K562 (cell line): ENCODE measurements at regions not wholly inside any gene's neighbourhood (a gene's known extent, or its start where the extent isn't known, plus 50 kb on each side); places are given as distances from the start of the nearest gene placed in this dataset.

Experiments used
- ATAC-seq: fragments of 200-7000 bp; cut with Tn5 transposase; 3 replicates; pipeline ENCODE4 v1.9.1; 2020; ENCODE audit warnings: moderate library complexity
- BruUV-seq: library from RNA; stranded (reverse); fragments of 400-500 nt; replicated peaks from 2 replicates; lab custom pipeline; 2021; lab: Mats Ljungman, UMichigan
- CTCF ChIA-PET: fragments of 300-600 bp; formaldehyde crosslinking; extraction: SDS; loops from one replicate; lab custom pipeline; 2021; ENCODE audit warnings: low intra/inter-chr PET ratio; lab: Yijun Ruan, JAX
- POLR2A ChIA-PET: fragments of 300-600, 350-650 bp; sonication (Branson Sonifier 250); formaldehyde crosslinking; extraction: SDS; loops from one replicate; lab custom pipeline; 2021; ENCODE audit warnings: antibody characterized with exemption, inconsistent platforms; lab: Yijun Ruan, JAX
- DNase-seq, 4 experiments: peaks; one replicate each; pipeline versions ENCODE4 v3.0.0 to v3.0.0-alpha.2; 2011 to 2018; ENCODE audit warnings: low spot score in 3 of 4, mixed read lengths in 3 of 4; ENCODE audit errors: extremely low read depth in 1 of 4
- FAIRE-seq: peaks from 2 replicates; lab custom pipeline; 2011; peaks lifted over from hg19 to GRCh38; lab: Jason Lieb, UNC
- H2AFZ ChIP-seq: 2 replicates; pipeline ENCODE4 v1.6.0; 2011; ENCODE audit warnings: low read depth, low read length, control low read depth, inconsistent platforms
- H3K27ac ChIP-seq: fragments of 200-600 bp; 3 replicates; pipeline ENCODE4 v1.8.0; 2011; ENCODE audit warnings: low read depth, mild to moderate bottlenecking, control low read depth, inconsistent platforms, low read length, moderate library complexity, mixed read lengths; ENCODE audit errors: extremely low read depth
- H3K27me3 ChIP-seq, 2 experiments: fragments of 300-600 bp in 1 of 2; 2 replicates in 1 of 2; 3 replicates in 1 of 2; pipeline versions ENCODE4 v1.6.0 to v1.8.0; 2011; ENCODE audit warnings: inconsistent platforms in 2 of 2, low read length in 2 of 2, mild to moderate bottlenecking in 1 of 2, mixed read lengths in 1 of 2, moderate library complexity in 1 of 2; ENCODE audit not compliant: control insufficient read depth in 2 of 2, insufficient read depth in 2 of 2
- H3K36me3 ChIP-seq: fragments of 300-600 bp; 3 replicates; pipeline ENCODE4 v1.8.0; 2011; ENCODE audit warnings: mild to moderate bottlenecking, low read length, inconsistent platforms; ENCODE audit not compliant: control insufficient read depth, insufficient read depth
- H3K4me1 ChIP-seq, 2 experiments: fragments of 200-600 bp in 1 of 2; replicated peaks in 1 of 2; 2 replicates in 1 of 2; 3 replicates in 1 of 2; pipeline versions ENCODE4 v1.5.1 to v1.8.0; 2011; ENCODE audit warnings: inconsistent platforms in 2 of 2, low read length in 2 of 2, mild to moderate bottlenecking in 1 of 2, mixed read lengths in 1 of 2, moderate library complexity in 1 of 2; ENCODE audit not compliant: control insufficient read depth in 2 of 2, insufficient read depth in 2 of 2
- H3K4me2 ChIP-seq: 2 replicates; pipeline ENCODE4 v1.6.1; 2011; ENCODE audit warnings: low read length, control low read depth, inconsistent platforms, mixed read lengths; ENCODE audit not compliant: insufficient read depth
- H3K4me3 ChIP-seq: fragments of 200-600 bp; sonication (generic), shearing (Covaris generic); 2 replicates; pipeline ENCODE4 v1.5.1; 2016; ENCODE audit warnings: control low read depth, inconsistent platforms
- H3K79me2 ChIP-seq: fragments of 200-600 bp; 3 replicates; pipeline ENCODE4 v1.8.0; 2011; ENCODE audit warnings: low read length, inconsistent platforms; ENCODE audit not compliant: control insufficient read depth, insufficient read depth
- H3K9ac ChIP-seq, 2 experiments: 2 replicates each; pipeline versions ENCODE4 v1.6.0 to v1.6.1; 2011; ENCODE audit warnings: low read depth in 2 of 2, low read length in 2 of 2, control low read depth in 1 of 2, inconsistent platforms in 1 of 2, mild to moderate bottlenecking in 1 of 2, mixed read lengths in 1 of 2; ENCODE audit not compliant: insufficient read depth in 1 of 2
- H3K9me1 ChIP-seq: one replicate; pipeline ENCODE4 v1.6.0; 2011; ENCODE audit warnings: inconsistent platforms, mild to moderate bottlenecking, low read length, moderate library complexity; ENCODE audit not compliant: control insufficient read depth, insufficient read depth
- H3K9me3 ChIP-seq: replicated peaks from 2 replicates; pipeline ENCODE4 v1.5.1; 2011; ENCODE audit warnings: low read depth, low read length, inconsistent platforms; ENCODE audit not compliant: control insufficient read depth, insufficient read depth
- H4K20me1 ChIP-seq: replicated peaks from 2 replicates; pipeline ENCODE4 v1.6.1; 2011; ENCODE audit warnings: low read length, inconsistent platforms, mixed read lengths; ENCODE audit not compliant: control insufficient read depth, insufficient read depth
- EGR1 ChIP-seq: fragments of 450-650 bp; conservative IDR thresholded peaks from 2 replicates; pipeline ENCODE4 v1.6.1; 2017; ENCODE audit warnings: mild to moderate bottlenecking
- HLTF ChIP-seq: fragments of 450-650 bp; IDR thresholded peaks from 2 replicates; pipeline ENCODE4 v1.6.1; 2016
- MCM3 ChIP-seq: fragments of 450-650 bp; IDR thresholded peaks from 2 replicates; pipeline ENCODE4 v1.6.1; 2016
- NFYB ChIP-seq: IDR thresholded peaks from 2 replicates; pipeline ENCODE4 v1.6.1; 2011; ENCODE audit warnings: mild to moderate bottlenecking, moderate library complexity; ENCODE audit not compliant: insufficient read length; ENCODE audit errors: extremely low read depth
- RBBP5 ChIP-seq: fragments of 200-600 bp; sonication (generic); IDR thresholded peaks from 2 replicates; pipeline ENCODE4 v1.6.1; 2012; ENCODE audit warnings: borderline replicate concordance, mild to moderate bottlenecking, low read length, control low read depth, inconsistent platforms; ENCODE audit not compliant: insufficient read depth, poor library complexity, severe bottlenecking
- ZNF316 ChIP-seq: fragments of 450-650 bp; IDR thresholded peaks from 2 replicates; pipeline ENCODE4 v1.6.1; 2016
- ZNF589 ChIP-seq: fragments of 200-800 bp; sonication (Bioruptor generic); IDR thresholded peaks from 2 replicates; pipeline ENCODE4 v1.6.1; 2016; ENCODE audit warnings: low read depth, missing genetic modification characterization, missing compliant biosample characterization
- WGBS: fragments of 100-300 bp; shearing (Covaris generic); methylation state at CpG from one replicate; pipeline ENCODE4 v1.1.6; 2016; ENCODE audit warnings: low coverage, mixed read lengths; ENCODE audit not compliant: insufficient coverage; ENCODE audit errors: missing lambda C conversion rate; 5-methylcytosine and 5-hydroxymethylcytosine counted together
- in situ Hi-C: fragments of 300-500 bp; cut with MboI; formaldehyde crosslinking; loops from 4 replicates; pipeline ENCODE4 v1.15.0; 2018; ENCODE audit warnings: inconsistent platforms, mixed read lengths
- intact Hi-C: fragments of 100-400 bp; cut with micrococcal nuclease; formaldehyde crosslinking; loops from 2 replicates; pipeline ENCODE4 v1.14.2; 2022

DNA sequence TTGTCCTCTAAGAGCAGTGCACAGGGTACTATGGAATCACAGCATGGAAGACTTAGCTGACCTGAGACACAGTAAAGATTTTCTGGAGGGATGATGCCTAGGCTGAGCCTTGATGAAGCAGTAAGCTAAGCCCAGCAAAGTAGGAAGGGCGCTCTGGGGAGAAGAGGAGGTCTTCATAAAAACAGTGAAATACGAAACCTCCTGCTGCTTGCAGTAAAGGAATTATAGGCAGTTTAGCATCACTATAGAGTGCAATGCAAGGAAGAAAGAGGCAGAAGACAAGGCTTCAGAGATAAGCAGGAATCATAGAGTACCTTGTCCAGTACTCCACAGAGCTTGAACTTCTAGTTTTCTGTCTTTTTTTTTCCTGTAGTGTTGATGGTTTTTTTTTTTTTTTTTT, 555.7 kb upstream of the CADM1 start (continued):
- no peak for TF ChIP-seq HLTF
- TF ChIP-seq NFYB, result no peak
- TF ChIP-seq MCM3, result no peak
- TF ChIP-seq ZNF316, result no peak

DNA sequence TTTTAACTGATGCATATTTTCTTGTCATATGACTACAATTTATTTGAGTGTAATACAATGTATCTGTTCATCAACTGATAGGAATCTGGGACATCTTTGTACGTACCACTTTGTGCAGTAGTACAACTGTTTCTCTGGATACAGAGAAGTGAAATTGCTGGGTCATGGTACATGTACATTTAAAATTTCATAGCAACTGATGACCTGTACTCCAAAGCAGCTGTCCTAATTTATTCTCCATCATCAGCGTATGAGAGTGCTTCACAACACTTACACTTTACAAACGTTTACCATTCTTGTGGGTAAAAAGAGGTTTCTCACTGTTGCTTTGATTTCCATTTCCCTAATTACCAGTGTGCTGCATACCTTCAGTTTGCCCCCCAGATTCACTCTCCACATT, 552.8 kb upstream of the CADM1 start:
- TF ChIP-seq EGR1 (no peak), ZNF589 (no peak), RBBP5 (no peak)
- intact Hi-C loops, result no loop called here
- ChIA-PET POLR2A (no interaction called here), CTCF (no interaction called here)
- Histone ChIP-seq H3K4me3 (no peak overlapping the region), H4K20me1 (no peaks in the 10 kb centered on the region; the same call in 1 of the 2 replicates), H3K79me2 (no peaks in the 10 kb centered on the region), H3K9ac (no peak overlapping the region), H3K27me3 (no peaks in the 10 kb centered on the region; a peak in 1 of 5 replicates), H2AFZ (no peak overlapping the region), H3K4me2 (no peak overlapping the region), H3K27ac (no peak overlapping the region), H3K9me3 (no peaks in the 10 kb centered on the region), H3K9me1 (no peaks in the 10 kb centered on the region), H3K36me3 (no peaks in the 10 kb centered on the region), H3K4me1 (no peaks in the 10 kb centered on the region)
- in situ Hi-C loops, result loop anchor here (25.0 kb wide), 1 partner anchor 720 kb away; no protein-coding TSS in a partner anchor
- no peak for FAIRE-seq
- WGBS, result 0% methylated on average over 3 of the region's 3 CpGs
- DNase-seq, result no peak
- no peak for ATAC-seq
- BruUV-seq, result no TSS peak
